Suprapubic skin (tissue), 3 donors: ENCODE measurements at regions not wholly inside any gene's neighbourhood (a gene's known extent, or its start where the extent isn't known, plus 50 kb on each side); places are given as distances from the start of the nearest gene placed in this dataset.

Experiments
- CTCF ChIP-seq, 2 donors: fragments of 200-600 bp in 1 of 2; fragments of 450-650 bp in 1 of 2; sonication (generic) in 1 of 2; IDR thresholded peaks; one replicate each; pipeline ENCODE4 v1.5.1; 2016 to 2019; ENCODE audit warnings: antibody characterized with exemption in 2 of 2, mild to moderate bottlenecking in 1 of 2, moderate library complexity in 1 of 2
- EP300 ChIP-seq: sonication (generic); formaldehyde crosslinking; IDR thresholded peaks from one replicate; pipeline ENCODE4 v1.6.1; 2017; ENCODE audit warnings: antibody characterized with exemption

- TF ChIP-seq EP300 (no peak), CTCF (IDR thresholded peaks at IDR 0.05) (no peak)
Observed at GRCh38 chr16:79790854-79791253, 190.3 kb upstream of the MAF start.
